ENCODE measurements at regions not wholly inside any gene's neighbourhood (a gene's known extent, or its start where the extent isn't known, plus 50 kb on each side); places are given as distances from the start of the nearest gene placed in this dataset.
"Not testable (repeated sequence)": the region's sequence is repeated elsewhere in the genome, so short reads cannot be mapped to it uniquely, and the experiment has no call there.

DNA sequence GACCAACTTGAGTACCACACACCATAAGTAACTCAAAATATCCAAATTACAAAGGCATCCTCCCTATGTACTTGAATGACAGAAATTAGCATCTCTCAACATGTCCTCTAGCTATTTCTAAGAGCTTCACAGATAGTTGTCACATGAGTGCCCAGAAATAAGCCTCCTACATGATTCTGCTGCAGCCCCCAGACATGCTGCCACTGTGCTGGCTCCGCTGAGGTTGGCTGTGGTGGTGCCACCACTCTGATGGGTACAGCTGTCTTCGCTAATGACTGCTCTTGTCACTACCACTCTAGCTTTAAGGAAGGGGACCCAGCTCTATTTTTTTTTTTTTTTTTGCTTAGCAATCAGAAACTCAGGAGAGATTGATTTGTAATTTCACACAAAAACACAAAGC, 256.0 kb downstream of the GRXCR1 start:
- DNase-seq = no peak
- Mint-ChIP-seq H3K9me3 (peaks cover 41% of the 10 kb centered on the region), H3K27me3 (ENCODE audit: insufficient read depth) (0 out of 2 replicates have a peak, but pooled peaks cover 2% of the 10 kb centered on the region), H3K36me3 (ENCODE audit: low read depth) (no peaks in the 10 kb centered on the region), H3K4me3 (no peak overlapping the region), H3K4me1 (ENCODE audit: low read depth) (no peaks in the 10 kb centered on the region), H3K27ac (no peak overlapping the region)
- TF ChIP-seq, protein P1, sequence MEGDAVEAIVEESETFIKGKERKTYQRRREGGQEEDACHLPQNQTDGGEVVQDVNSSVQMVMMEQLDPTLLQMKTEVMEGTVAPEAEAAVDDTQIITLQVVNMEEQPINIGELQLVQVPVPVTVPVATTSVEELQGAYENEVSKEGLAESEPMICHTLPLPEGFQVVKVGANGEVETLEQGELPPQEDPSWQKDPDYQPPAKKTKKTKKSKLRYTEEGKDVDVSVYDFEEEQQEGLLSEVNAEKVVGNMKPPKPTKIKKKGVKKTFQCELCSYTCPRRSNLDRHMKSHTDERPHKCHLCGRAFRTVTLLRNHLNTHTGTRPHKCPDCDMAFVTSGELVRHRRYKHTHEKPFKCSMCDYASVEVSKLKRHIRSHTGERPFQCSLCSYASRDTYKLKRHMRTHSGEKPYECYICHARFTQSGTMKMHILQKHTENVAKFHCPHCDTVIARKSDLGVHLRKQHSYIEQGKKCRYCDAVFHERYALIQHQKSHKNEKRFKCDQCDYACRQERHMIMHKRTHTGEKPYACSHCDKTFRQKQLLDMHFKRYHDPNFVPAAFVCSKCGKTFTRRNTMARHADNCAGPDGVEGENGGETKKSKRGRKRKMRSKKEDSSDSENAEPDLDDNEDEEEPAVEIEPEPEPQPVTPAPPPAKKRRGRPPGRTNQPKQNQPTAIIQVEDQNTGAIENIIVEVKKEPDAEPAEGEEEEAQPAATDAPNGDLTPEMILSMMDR (IDR thresholded peaks at IDR 0.05) = no peak

DNA sequence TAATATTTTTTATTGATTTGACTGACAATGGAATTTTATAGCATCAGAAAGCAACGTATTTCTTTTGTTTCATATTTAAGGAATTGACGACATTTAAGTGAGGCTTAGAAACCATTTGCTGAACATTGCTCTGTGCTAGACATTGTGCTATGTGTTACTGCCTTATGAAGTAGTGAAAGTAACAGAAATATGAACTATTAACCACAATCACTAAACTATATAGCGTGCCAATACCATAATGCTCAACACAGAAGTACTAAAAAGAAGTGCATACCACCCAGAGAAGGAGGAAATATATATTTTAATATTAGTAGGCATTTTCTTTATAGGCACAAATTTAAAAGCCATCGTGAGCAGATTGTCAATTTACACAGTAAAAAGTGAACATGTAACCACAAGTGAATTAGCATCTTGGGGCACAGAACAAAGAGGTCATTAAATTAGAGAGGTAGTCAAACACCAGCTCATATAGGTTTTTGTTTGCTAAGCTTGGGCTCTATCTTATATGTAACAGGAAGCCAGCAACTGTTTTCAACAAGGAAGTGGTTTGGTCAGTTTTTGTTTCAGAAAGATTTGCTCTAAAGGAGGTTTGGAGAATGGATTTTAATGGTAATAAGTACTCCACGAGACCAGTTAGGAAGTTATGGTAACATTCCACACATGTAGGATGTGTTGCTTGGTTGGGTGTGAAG, 270.7 kb downstream of the GRXCR1 start:
- H3K9me3 Mint-ChIP-seq = peaks cover 44% of the 10 kb centered on the region
- no peaks in the 10 kb centered on the region for H3K36me3 Mint-ChIP-seq (ENCODE audit: low read depth)
- no peak overlapping the region for H3K4me3 Mint-ChIP-seq
- TF ChIP-seq, protein P1 (IDR thresholded peaks at IDR 0.05) = no peak
- no peak for DNase-seq
- no peaks in the 10 kb centered on the region for H3K4me1 Mint-ChIP-seq (ENCODE audit: low read depth)
- H3K27me3 Mint-ChIP-seq (ENCODE audit: insufficient read depth) = no peaks in the 10 kb centered on the region
- H3K27ac Mint-ChIP-seq = no peak overlapping the region

DNA sequence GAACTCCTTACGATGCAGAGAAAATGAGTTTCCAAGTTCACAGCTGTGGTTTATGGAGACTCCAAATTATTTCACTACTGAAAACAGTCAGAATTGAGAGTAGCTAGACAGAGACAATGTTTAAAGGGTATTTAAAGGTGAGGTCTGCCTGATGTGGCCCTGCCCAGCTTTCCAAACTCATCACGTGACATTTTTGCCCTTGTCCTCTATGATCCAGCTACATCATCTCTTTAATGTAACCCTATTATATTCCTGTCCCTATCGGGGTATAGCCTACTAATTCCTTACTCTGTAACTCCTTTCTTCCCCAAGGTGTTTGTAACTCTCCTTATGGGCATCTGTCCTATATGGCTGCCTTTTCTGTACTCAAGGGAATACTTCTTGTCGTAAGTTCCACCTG, 297.2 kb downstream of the GRXCR1 start:
- no peak for DNase-seq
- no peaks in the 10 kb centered on the region for H3K27me3 Mint-ChIP-seq (ENCODE audit: insufficient read depth)
- H3K4me1 Mint-ChIP-seq (ENCODE audit: low read depth) = no peaks in the 10 kb centered on the region
- no peak overlapping the region for H3K4me3 Mint-ChIP-seq
- H3K9me3 Mint-ChIP-seq = peaks cover 16% of the 10 kb centered on the region
- no peak overlapping the region for H3K27ac Mint-ChIP-seq
- no peaks in the 10 kb centered on the region for H3K36me3 Mint-ChIP-seq (ENCODE audit: low read depth)
- TF ChIP-seq, protein P1 (IDR thresholded peaks at IDR 0.05) = no peak

DNA sequence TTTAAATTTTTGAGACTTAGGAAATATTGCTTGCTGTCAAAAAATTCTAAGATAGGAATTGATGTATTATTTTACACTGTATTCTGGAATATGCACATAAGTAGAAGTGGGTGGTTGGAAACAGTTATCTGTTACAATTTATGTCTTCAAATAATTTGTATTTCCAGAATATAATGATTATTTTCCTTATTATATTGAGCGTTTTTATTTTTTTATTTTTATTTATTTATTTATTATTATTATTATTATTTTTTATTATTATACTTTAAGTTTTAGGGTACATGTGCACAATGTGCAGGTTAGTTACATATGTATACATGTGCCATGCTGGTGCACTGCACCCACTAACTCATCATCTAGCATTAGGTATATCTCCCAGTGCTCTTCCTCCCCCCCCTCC, 320.1 kb downstream of the GRXCR1 start:
- not testable (repeated sequence) for H3K36me3 Mint-ChIP-seq (ENCODE audit: low read depth); H3K4me3 Mint-ChIP-seq; H3K27me3 Mint-ChIP-seq (ENCODE audit: insufficient read depth); H3K27ac Mint-ChIP-seq; H3K4me1 Mint-ChIP-seq (ENCODE audit: low read depth); DNase-seq; H3K9me3 Mint-ChIP-seq

DNA sequence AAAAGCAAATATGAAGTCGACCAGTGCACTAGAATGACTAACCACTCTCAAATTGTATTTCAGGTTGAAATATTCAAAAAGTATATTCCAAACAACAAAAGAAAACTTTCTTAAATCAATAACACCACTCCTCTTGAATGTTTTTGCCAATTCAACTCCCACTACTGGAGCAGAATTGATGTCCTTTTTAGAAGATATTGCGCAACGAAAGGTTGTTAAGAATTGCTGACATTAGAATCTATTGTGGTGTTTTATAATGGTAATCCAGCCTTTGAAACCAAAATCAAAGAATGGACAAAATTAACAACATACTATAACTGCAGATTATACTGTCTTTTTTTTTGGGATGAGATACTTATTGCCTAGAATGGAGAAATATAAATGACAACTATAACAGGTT, 331.3 kb downstream of the GRXCR1 start:
- Mint-ChIP-seq H3K4me1 (ENCODE audit: low read depth) (no peaks in the 10 kb centered on the region), H3K9me3 (peaks cover 34% of the 10 kb centered on the region), H3K36me3 (ENCODE audit: low read depth) (no peaks in the 10 kb centered on the region), H3K27me3 (ENCODE audit: insufficient read depth) (no peaks in the 10 kb centered on the region; the same call in 1 of the 2 replicates), H3K4me3 (no peak overlapping the region), H3K27ac (no peak overlapping the region)
- DNase-seq = no peak
- TF ChIP-seq, protein P1 (IDR thresholded peaks at IDR 0.05) = no peak

DNA sequence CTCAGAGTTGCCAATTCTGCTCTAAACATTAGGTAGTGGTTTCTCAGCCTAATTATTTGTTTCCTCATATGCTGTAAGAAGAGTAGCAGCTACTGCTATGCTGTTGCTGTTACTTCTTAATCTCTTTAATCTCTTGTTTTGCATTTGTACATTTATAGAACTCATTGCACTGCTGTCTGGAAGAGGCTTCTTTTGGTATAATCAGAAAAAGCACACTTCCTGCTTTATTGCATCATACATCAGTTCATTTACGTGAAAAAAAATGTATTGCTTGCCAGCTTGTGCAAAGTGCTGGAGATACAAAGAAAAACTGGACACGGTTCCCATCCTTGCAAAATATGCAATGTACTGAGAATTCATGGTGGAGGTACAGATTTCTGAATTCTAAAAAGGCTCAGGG, 332.0 kb downstream of the GRXCR1 start:
- Mint-ChIP-seq H3K27ac (no peak overlapping the region), H3K4me3 (no peak overlapping the region), H3K4me1 (ENCODE audit: low read depth) (no peaks in the 10 kb centered on the region), H3K36me3 (ENCODE audit: low read depth) (no peaks in the 10 kb centered on the region), H3K27me3 (ENCODE audit: insufficient read depth) (no peaks in the 10 kb centered on the region; the same call in 1 of the 2 replicates), H3K9me3 (peaks cover 34% of the 10 kb centered on the region)
- no peak for DNase-seq
- TF ChIP-seq, protein P1 (IDR thresholded peaks at IDR 0.05) = no peak

Measured in HFFc6 (cell line).